ENCODE measurements at regions not wholly inside any gene's neighbourhood (a gene's known extent, or its start where the extent isn't known, plus 50 kb on each side); places are given as distances from the start of the nearest gene placed in this dataset.
A peak's percentile ranks its signal among the peaks of the same experiment; 100 is the strongest.

DNA sequence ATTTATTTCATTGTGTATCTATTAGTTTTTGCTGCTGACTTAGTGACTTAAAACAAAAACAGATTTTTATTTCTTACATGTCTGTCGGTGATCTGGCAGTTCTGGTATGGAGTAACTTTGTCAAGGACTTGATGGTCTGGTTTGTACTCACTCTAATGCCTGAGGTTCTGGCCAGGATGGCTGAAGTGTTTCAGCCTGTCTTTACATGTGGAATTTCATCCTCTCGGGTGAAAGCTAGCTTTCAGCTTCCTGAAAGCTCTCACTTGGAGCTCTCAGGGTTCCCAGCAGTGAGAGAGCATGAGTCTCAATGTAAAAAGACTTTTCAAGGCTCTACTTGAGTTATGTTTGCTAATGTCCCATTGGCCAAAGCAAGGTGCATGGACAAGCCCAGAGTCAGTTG lies 216.4 kb downstream of the NR4A2 start:
- no peaks in the 10 kb centered on the region for H3K27me3 Mint-ChIP-seq
- no peaks in the 10 kb centered on the region for H3K4me1 Mint-ChIP-seq (ENCODE audit: low read depth)
- no peak overlapping the region for H3K27ac Mint-ChIP-seq
- DNase-seq (ENCODE audit: low spot score, unreplicated experiment), result no peak
- no peak overlapping the region for H3K4me3 Mint-ChIP-seq (ENCODE audit: low read depth)
- peaks cover 13% of the 10 kb centered on the region for H3K9me3 Mint-ChIP-seq (ENCODE audit: low read depth)
- TF ChIP-seq, protein P1, sequence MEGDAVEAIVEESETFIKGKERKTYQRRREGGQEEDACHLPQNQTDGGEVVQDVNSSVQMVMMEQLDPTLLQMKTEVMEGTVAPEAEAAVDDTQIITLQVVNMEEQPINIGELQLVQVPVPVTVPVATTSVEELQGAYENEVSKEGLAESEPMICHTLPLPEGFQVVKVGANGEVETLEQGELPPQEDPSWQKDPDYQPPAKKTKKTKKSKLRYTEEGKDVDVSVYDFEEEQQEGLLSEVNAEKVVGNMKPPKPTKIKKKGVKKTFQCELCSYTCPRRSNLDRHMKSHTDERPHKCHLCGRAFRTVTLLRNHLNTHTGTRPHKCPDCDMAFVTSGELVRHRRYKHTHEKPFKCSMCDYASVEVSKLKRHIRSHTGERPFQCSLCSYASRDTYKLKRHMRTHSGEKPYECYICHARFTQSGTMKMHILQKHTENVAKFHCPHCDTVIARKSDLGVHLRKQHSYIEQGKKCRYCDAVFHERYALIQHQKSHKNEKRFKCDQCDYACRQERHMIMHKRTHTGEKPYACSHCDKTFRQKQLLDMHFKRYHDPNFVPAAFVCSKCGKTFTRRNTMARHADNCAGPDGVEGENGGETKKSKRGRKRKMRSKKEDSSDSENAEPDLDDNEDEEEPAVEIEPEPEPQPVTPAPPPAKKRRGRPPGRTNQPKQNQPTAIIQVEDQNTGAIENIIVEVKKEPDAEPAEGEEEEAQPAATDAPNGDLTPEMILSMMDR (IDR thresholded peaks at IDR 0.05; ENCODE audit: unreplicated experiment), result no peak
- H3K36me3 Mint-ChIP-seq (ENCODE audit: insufficient read depth), result peaks cover 14% of the 10 kb centered on the region

GRCh38 chr2:156115338-156115737 lies 217.2 kb downstream of the NR4A2 start:
- no peak for DNase-seq (ENCODE audit: low spot score, unreplicated experiment)
- peaks cover 7% of the 10 kb centered on the region for H3K9me3 Mint-ChIP-seq (ENCODE audit: low read depth)
- TF ChIP-seq, protein P1 (IDR thresholded peaks at IDR 0.05; ENCODE audit: unreplicated experiment), result no peak
- no peak overlapping the region for H3K27ac Mint-ChIP-seq
- H3K36me3 Mint-ChIP-seq (ENCODE audit: insufficient read depth), result peaks cover 7% of the 10 kb centered on the region
- no peaks in the 10 kb centered on the region for H3K27me3 Mint-ChIP-seq
- H3K4me1 Mint-ChIP-seq (ENCODE audit: low read depth), result no peaks in the 10 kb centered on the region
- H3K4me3 Mint-ChIP-seq (ENCODE audit: low read depth), result no peak overlapping the region

DNA sequence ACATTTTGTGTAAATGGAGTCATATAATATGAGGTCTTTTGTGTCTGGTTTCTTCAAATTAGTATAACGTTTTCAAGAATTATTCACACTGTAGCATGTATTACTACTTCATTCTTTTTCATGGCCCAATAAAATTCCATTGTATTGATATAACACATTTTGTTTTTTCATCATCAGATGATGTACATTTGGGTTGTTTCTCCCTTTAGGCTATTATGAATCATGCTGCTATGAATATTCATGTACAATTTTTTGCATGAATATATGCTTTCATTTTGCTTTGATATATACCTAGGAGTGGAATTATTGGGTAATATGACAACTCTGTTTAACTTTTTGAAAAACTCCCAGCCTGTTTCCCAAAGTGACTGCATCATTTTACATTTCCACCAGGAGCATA lies 220.2 kb downstream of the NR4A2 start:
- Mint-ChIP-seq H3K9me3 (ENCODE audit: low read depth) (peaks cover 5% of the 10 kb centered on the region), H3K36me3 (ENCODE audit: insufficient read depth) (peaks cover 2% of the 10 kb centered on the region), H3K27ac (no peak overlapping the region), H3K4me3 (ENCODE audit: low read depth) (no peak overlapping the region), H3K4me1 (ENCODE audit: low read depth) (no peaks in the 10 kb centered on the region), H3K27me3 (no peaks in the 10 kb centered on the region)
- DNase-seq (ENCODE audit: low spot score, unreplicated experiment), result no peak
- TF ChIP-seq, protein P1 (IDR thresholded peaks at IDR 0.05; ENCODE audit: unreplicated experiment), result no peak

DNA sequence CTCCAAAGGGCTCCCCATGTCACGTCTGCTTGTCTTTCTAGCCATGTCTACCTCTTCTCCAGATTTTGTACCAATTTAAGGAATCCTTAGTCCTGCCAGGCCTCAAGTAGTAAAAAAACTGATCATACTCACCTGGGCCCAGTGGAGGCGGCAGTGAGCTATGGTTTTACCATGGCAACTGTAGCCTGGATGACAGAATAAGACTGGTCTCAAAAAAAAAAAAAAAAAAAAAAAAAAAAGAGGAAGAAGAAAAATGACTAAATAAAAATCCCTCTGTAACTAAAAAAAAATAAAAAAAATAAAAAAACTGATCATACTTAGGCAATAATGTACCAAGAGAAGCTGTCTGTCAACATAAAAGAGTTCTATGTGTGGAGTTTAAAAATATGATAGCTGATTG lies 221.6 kb downstream of the NR4A2 start:
- H3K9me3 Mint-ChIP-seq (ENCODE audit: low read depth), result peaks cover 11% of the 10 kb centered on the region
- no peaks in the 10 kb centered on the region for H3K4me1 Mint-ChIP-seq (ENCODE audit: low read depth)

GRCh38 chr2:156099382-156099781 lies 233.1 kb downstream of the NR4A2 start:
- Mint-ChIP-seq H3K4me3 (ENCODE audit: low read depth) (no peak overlapping the region), H3K27me3 (no peaks in the 10 kb centered on the region), H3K9me3 (ENCODE audit: low read depth) (peaks cover 3% of the 10 kb centered on the region), H3K4me1 (ENCODE audit: low read depth) (peaks cover 8% of the 10 kb centered on the region), H3K27ac (no peak overlapping the region), H3K36me3 (ENCODE audit: insufficient read depth) (peaks cover 2% of the 10 kb centered on the region)
- DNase-seq (ENCODE audit: low spot score, unreplicated experiment), result no peak
- TF ChIP-seq, protein P1 (IDR thresholded peaks at IDR 0.05; ENCODE audit: unreplicated experiment), result no peak

More for the DNA sequence above, 221.6 kb downstream of the NR4A2 start:
- Mint-ChIP-seq H3K27ac (no peak overlapping the region), H3K36me3 (ENCODE audit: insufficient read depth) (peaks cover 3% of the 10 kb centered on the region), H3K4me3 (ENCODE audit: low read depth) (no peak overlapping the region), H3K27me3 (no peaks in the 10 kb centered on the region)
- peak; percentile 13 for DNase-seq (ENCODE audit: low spot score, unreplicated experiment)
- TF ChIP-seq, protein P1 (IDR thresholded peaks at IDR 0.05; ENCODE audit: unreplicated experiment), result peak; percentile 52

Data from progenitor cell of endocrine pancreas (in vitro differentiated cells).